HG03520 (cell line): ENCODE measurements at regions not wholly inside any gene's neighbourhood (a gene's known extent, or its start where the extent isn't known, plus 50 kb on each side); places are given as distances from the start of the nearest gene placed in this dataset.

ENCODE experiments used
- ATAC-seq: cut with Tn5 transposase; IDR thresholded peaks from one replicate; pipeline ENCODE4 v1.9.1; 2021; ENCODE audit warnings: mild to moderate bottlenecking, moderate library complexity; ENCODE audit not compliant: unreplicated experiment

GRCh38 chr11:71357414-71357813 is 90.8 kb downstream of the DHCR7 start:
- ATAC-seq: no peak

DNA sequence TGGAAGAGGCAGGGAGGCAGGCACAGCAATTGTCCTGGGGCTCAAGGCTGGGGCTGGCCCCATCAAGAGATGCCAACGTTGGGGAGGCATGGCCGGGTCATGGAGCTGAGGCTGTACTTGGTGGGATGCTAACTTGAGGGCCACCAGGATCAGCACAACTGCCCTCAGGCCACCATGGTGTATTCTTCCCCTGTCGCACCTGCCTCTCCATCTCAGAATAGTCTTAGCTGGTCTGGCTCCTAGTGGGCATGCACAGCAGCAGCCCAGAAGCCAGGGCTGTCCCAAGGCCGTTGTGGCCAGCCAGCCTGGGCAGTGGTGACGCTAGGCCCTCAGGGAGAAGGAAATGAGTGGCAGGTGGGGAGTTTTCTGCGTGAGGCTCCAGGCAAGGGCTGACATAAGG is 91.3 kb downstream of the DHCR7 start:
- no peak for ATAC-seq

- no peak for ATAC-seq
Observed at GRCh38 chr11:71356280-71356876, 91.8 kb downstream of the DHCR7 start.

DNA sequence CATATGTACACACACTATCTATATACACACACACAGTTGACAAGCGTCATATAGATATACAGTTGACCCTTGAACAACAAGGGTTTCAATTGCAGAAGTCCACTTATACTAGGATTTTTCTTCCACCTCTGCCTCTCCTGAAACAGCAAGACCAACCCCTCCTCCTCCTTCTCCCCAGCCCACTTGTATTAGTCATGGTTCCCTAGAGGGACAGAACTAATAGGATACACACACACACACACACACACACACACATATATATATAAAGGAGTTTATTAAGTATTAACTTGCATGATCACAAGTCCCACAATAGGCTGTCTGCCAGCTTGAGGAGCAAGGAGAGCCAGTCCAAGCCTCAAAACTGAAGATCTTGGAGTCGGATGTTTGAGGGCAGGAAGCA is 92.9 kb downstream of the DHCR7 start:
- no peak for ATAC-seq

DNA sequence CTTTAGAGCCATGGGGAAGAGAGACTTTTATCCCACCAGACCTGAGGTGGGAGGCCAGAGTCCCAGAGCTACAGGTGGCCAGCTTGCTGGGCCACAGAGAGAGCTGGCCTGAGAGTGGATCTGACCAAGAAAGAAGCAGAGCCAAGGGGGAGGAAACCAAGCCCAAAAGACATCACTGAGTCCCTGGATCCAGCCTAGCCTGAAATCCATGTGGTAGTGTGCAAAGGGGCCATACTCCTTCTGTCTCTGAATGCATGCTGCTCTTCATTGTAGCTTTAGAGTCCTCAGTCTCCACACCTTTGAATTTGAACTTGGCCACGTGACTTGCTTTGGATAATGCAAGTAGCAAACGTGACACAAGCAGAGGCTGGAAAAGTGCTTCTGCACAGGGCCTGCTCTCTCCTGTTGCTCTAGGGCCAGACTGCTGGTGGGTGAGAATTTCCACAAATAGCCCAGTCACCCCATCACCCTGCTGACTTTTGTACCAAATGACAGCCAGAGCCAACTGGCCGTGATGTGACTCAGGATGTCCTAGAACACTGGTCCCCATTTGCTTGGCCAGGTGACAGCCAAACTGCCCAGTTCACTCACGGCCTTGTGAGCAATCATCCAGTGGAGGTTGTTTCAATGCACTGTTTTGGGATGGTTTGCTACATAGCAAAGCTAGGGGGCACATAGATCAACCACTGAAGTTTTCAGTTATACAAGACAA is 93.6 kb downstream of the DHCR7 start:
- no peak for ATAC-seq

DNA sequence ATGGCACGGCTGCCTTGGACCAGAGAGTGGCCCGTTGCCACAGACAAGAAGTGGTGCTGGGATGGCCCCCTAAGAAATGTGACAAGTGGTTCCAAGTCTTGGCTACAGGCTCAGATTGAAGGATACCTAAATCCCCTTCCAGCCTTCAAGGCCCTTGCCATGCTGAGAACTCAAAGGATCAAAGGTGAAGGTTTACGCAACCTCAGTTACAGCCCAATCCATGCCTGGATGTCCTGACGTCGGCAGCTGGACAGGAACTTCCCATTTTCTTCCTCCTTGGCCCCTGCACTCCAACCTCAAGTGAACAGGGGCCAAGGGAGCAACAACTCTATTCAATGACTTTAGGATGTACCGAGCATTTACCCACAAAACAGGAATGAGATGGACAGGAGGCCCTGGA is 95.4 kb downstream of the DHCR7 start:
- ATAC-seq: no peak

DNA sequence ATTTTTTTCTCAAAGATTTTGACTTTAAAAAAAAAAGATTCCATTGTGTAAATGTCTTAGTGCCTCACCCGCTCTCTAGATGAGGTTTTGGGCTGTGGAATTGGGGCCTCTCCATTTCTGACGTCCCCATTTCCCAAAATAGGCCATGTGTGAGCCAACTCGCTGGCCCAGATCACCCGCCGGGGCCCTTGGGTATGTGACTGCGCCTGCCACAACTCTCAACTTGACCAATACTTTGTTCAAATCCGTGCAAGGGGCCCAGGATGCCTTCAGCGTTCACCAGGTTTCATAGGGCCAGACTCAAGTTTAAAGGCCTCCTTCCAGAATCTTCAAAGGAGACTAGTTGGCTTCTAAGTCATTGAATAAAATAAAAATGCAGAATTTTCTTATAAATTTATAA is 96.0 kb downstream of the DHCR7 start:
- ATAC-seq: no peak

DNA sequence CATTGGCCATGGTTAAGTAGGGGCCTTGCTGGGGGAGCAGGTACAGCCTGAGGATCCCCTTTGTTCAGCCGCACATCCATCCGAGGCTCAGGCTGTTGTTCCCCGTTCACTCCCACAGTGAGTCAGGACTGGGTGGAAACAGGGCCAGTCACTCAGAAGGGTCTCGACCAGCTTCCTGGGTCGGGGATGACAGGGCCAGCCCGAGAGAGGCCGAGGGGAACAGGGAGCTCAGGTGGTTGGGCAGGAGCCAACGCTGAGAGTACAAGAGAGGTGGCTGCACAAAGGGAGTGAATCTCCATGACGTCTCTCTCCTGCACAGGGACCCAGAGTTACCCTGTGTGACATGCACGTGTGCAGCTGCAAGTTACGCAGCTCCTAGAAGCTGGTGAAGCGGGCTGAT is 97.2 kb upstream of the SHANK2 start:
- ATAC-seq: no peak

- ATAC-seq: no peak
Observed at GRCh38 chr11:71343828-71344400, 91.5 kb upstream of the SHANK2 start.

DNA sequence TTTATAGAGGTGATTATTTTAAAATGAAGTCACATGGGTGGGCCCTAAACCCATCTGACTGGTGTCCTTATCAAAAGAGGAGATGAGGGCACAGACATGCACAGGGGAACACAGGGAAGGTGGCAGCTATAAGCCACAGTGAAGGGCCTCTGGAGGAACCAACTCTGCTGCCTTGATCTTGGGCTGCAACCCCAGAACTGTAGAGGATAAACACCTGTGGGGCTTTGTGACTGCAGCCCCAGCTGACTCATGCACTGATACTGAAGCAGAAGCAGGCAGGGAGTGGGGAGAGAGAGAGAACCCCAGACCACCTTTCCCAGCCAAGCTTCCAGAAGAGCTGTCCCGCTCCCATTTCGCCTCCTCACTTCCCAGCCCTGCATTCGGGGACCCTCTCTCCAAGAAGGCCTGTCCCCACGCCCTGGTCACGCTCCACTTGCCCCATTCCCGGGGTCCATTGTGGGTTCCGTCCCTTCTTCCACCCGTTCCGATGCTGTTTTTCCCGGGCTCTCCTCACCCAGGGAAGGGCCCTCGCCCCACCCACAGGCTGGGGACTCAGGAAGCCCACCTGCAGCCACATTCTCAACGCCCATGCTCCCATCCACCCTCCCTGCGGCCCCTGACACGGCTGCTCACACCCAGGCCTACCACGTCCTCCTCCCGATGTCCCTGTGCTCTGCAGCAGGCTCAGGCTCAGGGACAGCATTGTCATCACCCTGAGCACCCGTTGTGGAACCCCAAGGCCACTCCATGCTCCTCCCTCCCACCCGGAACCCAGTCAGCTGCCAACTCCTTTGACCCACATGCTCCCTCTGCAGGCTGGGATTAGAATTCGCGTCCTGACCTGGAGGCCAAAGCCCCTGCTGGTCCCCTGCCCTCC is 90.8 kb upstream of the SHANK2 start:
- no peak for ATAC-seq

- ATAC-seq: no peak
Observed at GRCh38 chr11:71342116-71342515, 89.7 kb upstream of the SHANK2 start.

- no peak for ATAC-seq
Observed at GRCh38 chr11:71341596-71341995, 89.2 kb upstream of the SHANK2 start.

GRCh38 chr11:71341173-71341572 is 88.8 kb upstream of the SHANK2 start:
- ATAC-seq: no peak

- no peak for ATAC-seq
Observed at GRCh38 chr11:71340086-71340606, 87.8 kb upstream of the SHANK2 start.

DNA sequence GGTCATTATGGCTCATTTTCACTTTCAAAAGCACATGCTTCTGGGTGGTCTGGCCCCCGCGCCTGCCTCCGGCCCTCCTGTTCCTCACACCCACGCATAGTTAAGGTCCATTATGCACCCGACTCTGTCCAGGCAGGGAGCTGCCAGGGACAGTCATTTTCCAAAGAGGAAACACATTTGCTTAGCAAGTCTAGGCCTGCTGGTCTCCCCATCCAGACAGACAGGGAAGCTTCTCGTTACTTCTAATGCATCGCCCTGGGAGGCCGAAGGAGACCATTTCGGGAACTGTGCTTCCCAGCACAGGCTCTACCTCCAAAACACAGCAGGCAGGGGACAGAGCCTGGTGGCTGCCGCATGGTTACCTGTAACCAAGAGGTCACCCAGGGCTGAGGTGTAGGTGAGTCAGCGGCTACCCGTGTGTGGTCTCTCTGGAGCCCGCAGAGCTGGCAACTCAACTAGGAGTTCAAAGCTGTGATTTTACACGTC is 87.1 kb upstream of the SHANK2 start:
- no peak for ATAC-seq

GRCh38 chr11:71338801-71339395 is 86.5 kb upstream of the SHANK2 start:
- ATAC-seq: no peak

- no peak for ATAC-seq
Observed at GRCh38 chr11:71336996-71337754, 84.8 kb upstream of the SHANK2 start.

- no peak for ATAC-seq
Observed at GRCh38 chr11:71336176-71336995, 84.0 kb upstream of the SHANK2 start.

GRCh38 chr11:71335371-71335770 is 83.0 kb upstream of the SHANK2 start:
- ATAC-seq: no peak
